ENCODE measurements at regions not wholly inside any gene's neighbourhood (a gene's known extent, or its start where the extent isn't known, plus 50 kb on each side); places are given as distances from the start of the nearest gene placed in this dataset.

DNA sequence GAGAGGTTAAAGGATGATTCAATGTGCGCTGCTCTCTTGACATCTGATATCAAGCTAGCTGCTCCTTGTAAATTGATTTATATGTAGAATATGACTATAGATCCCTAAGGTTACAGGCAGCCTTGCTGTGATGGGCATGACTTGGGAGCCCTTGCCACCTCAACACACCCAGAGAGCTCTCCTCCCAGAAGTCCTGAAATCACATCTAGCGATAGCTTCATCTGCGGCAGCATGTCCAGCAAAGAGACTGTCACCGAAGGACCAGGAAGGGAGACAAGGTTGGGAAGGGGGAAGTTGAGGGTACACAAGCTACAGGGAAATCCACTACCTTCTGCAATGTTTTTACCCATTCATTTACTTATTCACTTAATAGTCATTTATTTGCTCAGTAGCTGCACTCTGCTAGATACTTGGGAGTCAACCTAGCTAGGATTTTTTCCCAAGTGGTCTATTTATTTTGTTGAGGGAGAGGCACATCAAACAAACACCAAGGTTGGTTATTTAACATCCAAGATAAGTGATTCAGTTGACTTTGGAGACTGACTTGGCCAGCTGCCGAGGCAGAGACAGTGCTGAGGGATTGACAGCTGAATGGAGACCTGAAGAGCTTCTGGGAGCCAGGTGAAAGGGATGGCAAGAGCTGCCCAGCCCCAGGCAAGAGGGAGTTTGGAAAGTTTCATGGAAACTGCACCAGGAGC is 205.8 kb upstream of the IL12A start:
- TF ChIP-seq, protein P1, sequence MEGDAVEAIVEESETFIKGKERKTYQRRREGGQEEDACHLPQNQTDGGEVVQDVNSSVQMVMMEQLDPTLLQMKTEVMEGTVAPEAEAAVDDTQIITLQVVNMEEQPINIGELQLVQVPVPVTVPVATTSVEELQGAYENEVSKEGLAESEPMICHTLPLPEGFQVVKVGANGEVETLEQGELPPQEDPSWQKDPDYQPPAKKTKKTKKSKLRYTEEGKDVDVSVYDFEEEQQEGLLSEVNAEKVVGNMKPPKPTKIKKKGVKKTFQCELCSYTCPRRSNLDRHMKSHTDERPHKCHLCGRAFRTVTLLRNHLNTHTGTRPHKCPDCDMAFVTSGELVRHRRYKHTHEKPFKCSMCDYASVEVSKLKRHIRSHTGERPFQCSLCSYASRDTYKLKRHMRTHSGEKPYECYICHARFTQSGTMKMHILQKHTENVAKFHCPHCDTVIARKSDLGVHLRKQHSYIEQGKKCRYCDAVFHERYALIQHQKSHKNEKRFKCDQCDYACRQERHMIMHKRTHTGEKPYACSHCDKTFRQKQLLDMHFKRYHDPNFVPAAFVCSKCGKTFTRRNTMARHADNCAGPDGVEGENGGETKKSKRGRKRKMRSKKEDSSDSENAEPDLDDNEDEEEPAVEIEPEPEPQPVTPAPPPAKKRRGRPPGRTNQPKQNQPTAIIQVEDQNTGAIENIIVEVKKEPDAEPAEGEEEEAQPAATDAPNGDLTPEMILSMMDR (IDR thresholded peaks at IDR 0.05), result no peak
- TF ChIP-seq POLR2A (IDR thresholded peaks at IDR 0.05) (no peak), POLR2AphosphoS5 (IDR thresholded peaks at IDR 0.05) (no peak)

All from gastroesophageal sphincter (tissue), 3 donors.